ENCODE measurements at regions not wholly inside any gene's neighbourhood (a gene's known extent, or its start where the extent isn't known, plus 50 kb on each side); places are given as distances from the start of the nearest gene placed in this dataset.
A peak's percentile ranks its signal among the peaks of the same experiment; 100 is the strongest.

GRCh38 chr1:29599826-29600225, 363.5 kb downstream of the PTPRU start:
- Histone ChIP-seq H3K27ac (replicated peaks in 1 of 4) (no peak overlapping the region), H3K4me3 (no peak overlapping the region), H3K9me3 (no peaks in the 10 kb centered on the region), H3K36me3 (no peaks in the 10 kb centered on the region), H3K4me1 (no peaks in the 10 kb centered on the region), H3K27me3 (peaks cover 0 to 42% (median 0%) of the 10 kb centered on the region in 4 donors)
- no peak for TF ChIP-seq POLR2AphosphoS5 (IDR thresholded peaks at IDR 0.05)
- no peak for TF ChIP-seq EP300 (IDR thresholded peaks at IDR 0.05)
- TF ChIP-seq POLR2A (IDR thresholded peaks at IDR 0.05; ENCODE audit: low read depth): no peak
- 95% methylated on average over 3 of the region's 3 CpGs for WGBS
- intact Hi-C loops (cut with DNase I): no loop called here
- peak; percentile 82 for DNase-seq (ENCODE audit: extremely low spot score)

GRCh38 chr1:29599071-29599470, 362.7 kb downstream of the PTPRU start:
- no peaks in the 10 kb centered on the region for H3K9me3 ChIP-seq
- WGBS: 96% methylated on average over 5 of the region's 5 CpGs
- H3K4me1 ChIP-seq: no peaks in the 10 kb centered on the region
- H3K27ac ChIP-seq (replicated peaks in 1 of 4): no peak overlapping the region
- TF ChIP-seq POLR2A (IDR thresholded peaks at IDR 0.05; ENCODE audit: low read depth) (no peak), EP300 (IDR thresholded peaks at IDR 0.05) (no peak), POLR2AphosphoS5 (IDR thresholded peaks at IDR 0.05) (no peak)
- TF ChIP-seq, protein P1, sequence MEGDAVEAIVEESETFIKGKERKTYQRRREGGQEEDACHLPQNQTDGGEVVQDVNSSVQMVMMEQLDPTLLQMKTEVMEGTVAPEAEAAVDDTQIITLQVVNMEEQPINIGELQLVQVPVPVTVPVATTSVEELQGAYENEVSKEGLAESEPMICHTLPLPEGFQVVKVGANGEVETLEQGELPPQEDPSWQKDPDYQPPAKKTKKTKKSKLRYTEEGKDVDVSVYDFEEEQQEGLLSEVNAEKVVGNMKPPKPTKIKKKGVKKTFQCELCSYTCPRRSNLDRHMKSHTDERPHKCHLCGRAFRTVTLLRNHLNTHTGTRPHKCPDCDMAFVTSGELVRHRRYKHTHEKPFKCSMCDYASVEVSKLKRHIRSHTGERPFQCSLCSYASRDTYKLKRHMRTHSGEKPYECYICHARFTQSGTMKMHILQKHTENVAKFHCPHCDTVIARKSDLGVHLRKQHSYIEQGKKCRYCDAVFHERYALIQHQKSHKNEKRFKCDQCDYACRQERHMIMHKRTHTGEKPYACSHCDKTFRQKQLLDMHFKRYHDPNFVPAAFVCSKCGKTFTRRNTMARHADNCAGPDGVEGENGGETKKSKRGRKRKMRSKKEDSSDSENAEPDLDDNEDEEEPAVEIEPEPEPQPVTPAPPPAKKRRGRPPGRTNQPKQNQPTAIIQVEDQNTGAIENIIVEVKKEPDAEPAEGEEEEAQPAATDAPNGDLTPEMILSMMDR (IDR thresholded peaks at IDR 0.05): no peak
- no peaks in the 10 kb centered on the region for H3K36me3 ChIP-seq
- no peak overlapping the region for H3K4me3 ChIP-seq
- H3K27me3 ChIP-seq: peaks cover 0 to 49% (median 0%) of the 10 kb centered on the region in 4 donors
- DNase-seq (ENCODE audit: extremely low spot score): peak; percentile 91
- intact Hi-C loops (cut with DNase I): no loop called here

- WGBS: 77% methylated on average over 5 of the region's 5 CpGs
- Histone ChIP-seq H3K27ac (replicated peaks in 1 of 4) (no peak overlapping the region), H3K36me3 (no peaks in the 10 kb centered on the region), H3K9me3 (no peaks in the 10 kb centered on the region), H3K4me3 (no peak overlapping the region), H3K27me3 (peaks cover 0 to 58% (median 0%) of the 10 kb centered on the region in 4 donors), H3K4me1 (no peaks in the 10 kb centered on the region)
- intact Hi-C loops (cut with DNase I): no loop called here
- TF ChIP-seq POLR2AphosphoS5 (IDR thresholded peaks at IDR 0.05): no peak
- TF ChIP-seq EP300 (IDR thresholded peaks at IDR 0.05): no peak
- TF ChIP-seq POLR2A (IDR thresholded peaks at IDR 0.05; ENCODE audit: low read depth): no peak
- TF ChIP-seq, protein P1 (IDR thresholded peaks at IDR 0.05): no peak
- peak; percentile 87 for DNase-seq (ENCODE audit: extremely low spot score)
Measured at GRCh38 chr1:29597861-29598260, 361.5 kb downstream of the PTPRU start.

GRCh38 chr1:29593601-29594382, 357.5 kb downstream of the PTPRU start:
- Histone ChIP-seq H3K4me1 (no peaks in the 10 kb centered on the region), H3K27me3 (peaks cover 0 to 42% (median 0%) of the 10 kb centered on the region in 4 donors), H3K9me3 (no peaks in the 10 kb centered on the region), H3K36me3 (no peaks in the 10 kb centered on the region), H3K4me3 (no peak overlapping the region), H3K27ac (replicated peaks in 1 of 4) (no peak overlapping the region)
- TF ChIP-seq, protein P1 (IDR thresholded peaks at IDR 0.05): no peak
- TF ChIP-seq POLR2AphosphoS5 (IDR thresholded peaks at IDR 0.05) (no peak), POLR2A (IDR thresholded peaks at IDR 0.05; ENCODE audit: low read depth) (no peak), EP300 (IDR thresholded peaks at IDR 0.05) (no peak)
- intact Hi-C loops (cut with DNase I): no loop called here
- 66% methylated on average over 3 of the region's 4 CpGs for WGBS
- DNase-seq (ENCODE audit: extremely low spot score): peak; percentile 55

- intact Hi-C loops (cut with DNase I): no loop called here
- peaks cover 0 to 42% (median 0%) of the 10 kb centered on the region in 4 donors for H3K27me3 ChIP-seq
- peak; percentile 80 for DNase-seq (ENCODE audit: extremely low spot score)
- no peaks in the 10 kb centered on the region for H3K9me3 ChIP-seq
- H3K27ac ChIP-seq (replicated peaks in 1 of 4): no peak overlapping the region
- TF ChIP-seq EP300 (IDR thresholded peaks at IDR 0.05) (no peak), POLR2A (IDR thresholded peaks at IDR 0.05; ENCODE audit: low read depth) (no peak), POLR2AphosphoS5 (IDR thresholded peaks at IDR 0.05) (no peak)
- TF ChIP-seq, protein P1 (IDR thresholded peaks at IDR 0.05): no peak
- 20% methylated on average over 2 of the region's 5 CpGs for WGBS
- no peaks in the 10 kb centered on the region for H3K36me3 ChIP-seq
- H3K4me3 ChIP-seq: no peak overlapping the region
- no peaks in the 10 kb centered on the region for H3K4me1 ChIP-seq
Measured at GRCh38 chr1:29592731-29593130, 356.4 kb downstream of the PTPRU start.

Measured in esophagus muscularis mucosa (tissue), 4 donors.